Duodenal mucosa (tissue), 2 donors: ENCODE measurements at regions not wholly inside any gene's neighbourhood (a gene's known extent, or its start where the extent isn't known, plus 50 kb on each side); places are given as distances from the start of the nearest gene placed in this dataset.

ENCODE experiments used
- H3K27ac ChIP-seq: one replicate; pipeline ENCODE4 v1.7.0; 2013; ENCODE audit warnings: low read depth, low read length
- H3K27me3 ChIP-seq, 2 donors: one replicate each; pipeline ENCODE4 v1.7.0; 2013; ENCODE audit warnings: low read length in 2 of 2, control low read depth in 1 of 2; ENCODE audit not compliant: insufficient read depth in 2 of 2, control insufficient read depth in 1 of 2
- H3K36me3 ChIP-seq, 2 donors: one replicate each; pipeline ENCODE4 v1.7.0; 2013; ENCODE audit warnings: low read length in 2 of 2, control low read depth in 1 of 2; ENCODE audit not compliant: insufficient read depth in 2 of 2, control insufficient read depth in 1 of 2
- H3K4me1 ChIP-seq, 2 donors: one replicate each; pipeline ENCODE4 v1.7.0; 2013; ENCODE audit warnings: low read length in 2 of 2, control low read depth in 1 of 2; ENCODE audit not compliant: insufficient read depth in 2 of 2, control insufficient read depth in 1 of 2
- H3K4me3 ChIP-seq, 2 donors: one replicate each; pipeline ENCODE4 v1.7.0; 2013; ENCODE audit warnings: low read length in 2 of 2, low read depth in 1 of 2
- H3K9ac ChIP-seq, 2 donors: one replicate each; pipeline ENCODE4 v1.7.0; 2013; ENCODE audit warnings: low read length in 2 of 2, low read depth in 1 of 2
- H3K9me3 ChIP-seq, 2 donors: one replicate each; pipeline ENCODE4 v1.7.0; 2013; ENCODE audit warnings: low read length in 2 of 2, control low read depth in 1 of 2; ENCODE audit not compliant: control insufficient read depth in 1 of 2

DNA sequence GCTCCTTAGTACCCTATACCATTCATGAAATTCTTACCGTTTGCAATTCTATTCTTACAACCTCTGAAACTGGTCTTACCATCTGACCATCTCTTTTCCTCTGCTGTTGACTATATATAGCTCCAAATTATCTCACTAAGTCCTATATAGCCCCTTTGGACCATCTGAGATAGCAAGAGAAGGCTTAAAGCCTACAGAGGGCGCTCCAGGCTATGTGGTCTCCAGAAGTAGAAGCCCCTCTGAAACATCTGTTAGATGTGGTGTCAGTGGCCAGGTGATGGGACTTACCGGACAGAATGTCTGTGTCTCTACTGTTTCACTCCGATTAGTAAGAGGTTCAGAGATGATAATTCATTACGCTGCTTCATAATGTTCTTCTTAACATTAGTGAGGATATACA, 140.7 kb upstream of the BMP2 start:
- H3K27me3 ChIP-seq = no peaks in the 10 kb centered on the region
- H3K4me1 ChIP-seq = no peaks in the 10 kb centered on the region
- H3K36me3 ChIP-seq = no peaks in the 10 kb centered on the region
- H3K4me3 ChIP-seq = no peak overlapping the region
- H3K27ac ChIP-seq = no peak overlapping the region
- H3K9ac ChIP-seq = no peak overlapping the region
- no peaks in the 10 kb centered on the region for H3K9me3 ChIP-seq

DNA sequence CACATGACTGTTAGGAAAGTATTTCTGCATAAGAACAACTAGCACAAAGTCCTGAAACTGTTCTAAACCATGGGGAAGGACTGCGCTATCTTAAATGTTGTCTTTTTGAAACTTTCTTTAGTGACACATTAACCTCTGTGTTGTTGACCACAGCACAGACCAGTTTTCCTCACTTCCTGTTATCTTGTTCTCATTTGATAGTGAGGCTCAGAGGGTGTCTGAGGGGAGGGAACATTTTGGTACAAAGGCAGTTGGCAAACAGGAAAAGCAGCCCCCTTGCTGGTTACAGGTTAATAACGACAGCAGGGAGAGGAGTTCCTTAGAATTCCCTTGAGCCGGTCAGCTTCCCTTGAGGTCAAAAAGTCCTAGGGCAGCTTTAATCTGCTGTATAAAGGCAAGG, 143.5 kb upstream of the BMP2 start:
- Histone ChIP-seq H3K9me3 (no peaks in the 10 kb centered on the region), H3K9ac (no peak overlapping the region), H3K36me3 (no peaks in the 10 kb centered on the region), H3K27ac (no peak overlapping the region), H3K27me3 (no peaks in the 10 kb centered on the region), H3K4me1 (no peaks in the 10 kb centered on the region), H3K4me3 (no peak overlapping the region)

DNA sequence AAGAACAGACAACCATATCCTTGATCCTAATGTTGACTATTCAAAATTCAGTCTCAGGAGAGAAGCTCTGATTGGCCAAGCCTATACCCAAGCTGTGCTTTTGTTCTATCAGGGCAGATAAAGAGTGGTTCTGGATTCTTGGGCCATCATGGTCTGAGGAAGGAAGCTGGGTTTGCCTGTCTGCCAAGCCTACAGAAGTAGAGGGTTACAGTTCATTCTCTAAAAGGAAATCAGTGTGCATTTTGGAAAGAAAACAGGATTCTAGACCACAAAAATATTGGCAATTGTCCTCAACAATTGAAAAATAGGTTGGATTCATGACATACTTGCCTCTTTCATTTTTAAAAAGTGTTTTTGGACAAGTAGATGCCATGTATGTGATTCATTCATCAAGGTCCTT, 145.4 kb upstream of the BMP2 start:
- Histone ChIP-seq H3K9ac (no peak overlapping the region), H3K36me3 (no peaks in the 10 kb centered on the region), H3K4me3 (no peak overlapping the region), H3K27ac (no peak overlapping the region), H3K27me3 (no peaks in the 10 kb centered on the region), H3K9me3 (no peaks in the 10 kb centered on the region), H3K4me1 (no peaks in the 10 kb centered on the region)

DNA sequence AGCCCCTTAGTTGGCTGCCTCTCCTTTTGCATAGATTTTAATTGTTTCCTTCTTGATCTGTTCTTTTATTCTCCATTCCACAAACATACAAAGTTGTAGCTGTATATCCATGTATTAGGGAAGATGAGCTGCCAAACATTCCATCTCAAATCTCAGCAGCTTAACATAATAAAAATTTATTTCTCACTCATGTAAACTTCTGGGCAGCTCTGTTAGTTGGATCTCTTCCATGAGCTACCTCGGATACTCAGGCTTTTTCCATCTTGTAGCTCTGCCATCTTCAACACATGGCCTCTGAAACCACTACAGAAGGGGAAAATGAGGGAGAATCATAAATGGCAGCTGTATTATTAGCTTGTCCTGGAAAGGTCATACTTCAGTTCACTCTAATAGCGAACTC, 149.4 kb upstream of the BMP2 start:
- Histone ChIP-seq H3K36me3 (no peaks in the 10 kb centered on the region), H3K4me1 (no peaks in the 10 kb centered on the region), H3K27ac (no peak overlapping the region), H3K4me3 (no peak overlapping the region), H3K27me3 (no peaks in the 10 kb centered on the region), H3K9ac (no peak overlapping the region), H3K9me3 (no peaks in the 10 kb centered on the region)

DNA sequence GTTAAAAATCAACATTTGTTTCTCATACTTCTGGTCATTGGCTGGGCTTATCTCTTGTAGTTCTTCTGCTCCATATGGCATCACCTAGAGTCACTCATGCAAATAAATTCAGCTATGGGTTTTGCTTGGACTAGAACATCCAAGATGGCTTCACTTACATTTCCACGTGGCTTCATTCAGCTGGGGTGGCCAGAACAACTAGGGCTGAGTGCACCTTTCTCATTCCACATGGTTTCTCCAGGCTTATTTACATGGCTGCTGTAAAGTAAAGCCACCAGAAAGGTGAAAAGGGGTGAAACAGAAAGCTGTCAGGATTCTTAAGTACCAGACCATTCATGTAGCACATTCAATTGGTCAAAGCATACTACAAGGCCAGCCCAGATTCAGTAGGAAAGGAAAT, 151.1 kb upstream of the BMP2 start:
- Histone ChIP-seq H3K27ac (no peak overlapping the region), H3K27me3 (no peaks in the 10 kb centered on the region), H3K4me3 (no peak overlapping the region), H3K4me1 (no peaks in the 10 kb centered on the region), H3K9me3 (no peaks in the 10 kb centered on the region), H3K36me3 (no peaks in the 10 kb centered on the region), H3K9ac (no peak overlapping the region)

DNA sequence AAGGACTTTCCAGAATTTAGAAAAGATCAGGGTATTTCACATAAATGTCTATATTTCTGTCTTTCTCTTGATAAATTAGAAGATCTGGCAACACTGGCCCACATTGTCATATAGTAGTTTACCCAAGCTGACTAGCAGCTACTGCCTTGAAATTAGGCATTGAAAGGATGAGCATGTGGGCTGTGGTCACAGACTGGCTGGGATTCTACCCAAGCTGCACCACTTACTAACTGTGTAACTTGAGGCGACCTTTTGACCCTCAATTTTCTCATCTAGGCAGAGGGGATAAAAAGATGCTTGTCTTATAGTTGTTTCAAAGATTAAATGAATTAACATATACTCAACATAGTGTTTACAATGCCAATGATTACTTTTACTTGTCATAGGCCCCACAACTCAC, 152.7 kb upstream of the BMP2 start:
- no peaks in the 10 kb centered on the region for H3K36me3 ChIP-seq
- no peak overlapping the region for H3K4me3 ChIP-seq
- H3K4me1 ChIP-seq = no peaks in the 10 kb centered on the region
- H3K27ac ChIP-seq = no peak overlapping the region
- H3K27me3 ChIP-seq = no peaks in the 10 kb centered on the region
- H3K9ac ChIP-seq = no peak overlapping the region
- H3K9me3 ChIP-seq = no peaks in the 10 kb centered on the region

DNA sequence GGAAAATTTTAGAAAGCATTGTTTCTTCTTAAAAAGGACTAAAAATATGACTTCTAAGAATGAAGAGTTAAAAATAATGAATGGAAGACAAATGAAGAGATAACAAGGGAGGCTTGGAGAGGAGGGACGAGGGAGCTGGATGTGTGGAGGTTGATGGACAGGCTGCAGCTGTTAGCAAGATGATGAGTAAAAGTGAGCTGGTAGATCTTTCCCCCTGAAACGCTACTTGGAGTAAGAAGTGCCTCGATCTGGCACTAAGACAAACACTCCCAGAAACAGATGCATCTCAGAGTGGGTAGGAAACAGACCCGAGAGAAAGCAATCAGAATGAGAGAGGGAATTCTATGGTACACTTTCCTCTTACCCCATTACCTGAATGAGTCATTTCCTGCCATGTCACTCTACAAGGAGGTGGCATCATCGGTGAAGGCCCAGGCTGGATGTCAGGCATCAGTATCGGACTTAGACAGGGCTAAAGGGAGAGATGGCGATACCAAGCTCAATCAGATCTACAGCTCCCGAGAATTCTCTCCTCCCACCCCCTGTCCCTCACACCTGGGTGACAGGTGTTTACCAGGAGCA, 154.1 kb upstream of the BMP2 start:
- Histone ChIP-seq H3K9ac (no peak overlapping the region), H3K4me1 (no peaks in the 10 kb centered on the region), H3K27me3 (no peaks in the 10 kb centered on the region), H3K27ac (no peak overlapping the region), H3K9me3 (no peaks in the 10 kb centered on the region), H3K4me3 (no peak overlapping the region), H3K36me3 (no peaks in the 10 kb centered on the region)

DNA sequence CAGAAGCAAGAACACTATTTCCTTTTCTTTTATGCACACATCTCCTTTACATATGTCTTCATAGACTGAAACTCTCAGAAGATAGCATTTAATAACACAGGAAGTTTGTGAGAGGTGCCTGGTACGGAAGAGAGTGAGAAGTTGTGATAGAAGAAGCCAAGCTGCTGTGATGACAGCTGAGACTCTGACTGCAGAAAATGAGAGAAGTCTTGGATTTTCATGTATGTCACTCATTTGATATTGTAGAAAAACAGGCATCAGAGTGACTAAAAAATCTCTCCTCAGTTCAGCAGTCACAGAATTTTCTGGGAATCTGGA, 154.9 kb upstream of the BMP2 start:
- Histone ChIP-seq H3K4me1 (no peaks in the 10 kb centered on the region), H3K27ac (no peak overlapping the region), H3K36me3 (no peaks in the 10 kb centered on the region), H3K9ac (no peak overlapping the region), H3K27me3 (no peaks in the 10 kb centered on the region), H3K4me3 (no peak overlapping the region), H3K9me3 (no peaks in the 10 kb centered on the region)

DNA sequence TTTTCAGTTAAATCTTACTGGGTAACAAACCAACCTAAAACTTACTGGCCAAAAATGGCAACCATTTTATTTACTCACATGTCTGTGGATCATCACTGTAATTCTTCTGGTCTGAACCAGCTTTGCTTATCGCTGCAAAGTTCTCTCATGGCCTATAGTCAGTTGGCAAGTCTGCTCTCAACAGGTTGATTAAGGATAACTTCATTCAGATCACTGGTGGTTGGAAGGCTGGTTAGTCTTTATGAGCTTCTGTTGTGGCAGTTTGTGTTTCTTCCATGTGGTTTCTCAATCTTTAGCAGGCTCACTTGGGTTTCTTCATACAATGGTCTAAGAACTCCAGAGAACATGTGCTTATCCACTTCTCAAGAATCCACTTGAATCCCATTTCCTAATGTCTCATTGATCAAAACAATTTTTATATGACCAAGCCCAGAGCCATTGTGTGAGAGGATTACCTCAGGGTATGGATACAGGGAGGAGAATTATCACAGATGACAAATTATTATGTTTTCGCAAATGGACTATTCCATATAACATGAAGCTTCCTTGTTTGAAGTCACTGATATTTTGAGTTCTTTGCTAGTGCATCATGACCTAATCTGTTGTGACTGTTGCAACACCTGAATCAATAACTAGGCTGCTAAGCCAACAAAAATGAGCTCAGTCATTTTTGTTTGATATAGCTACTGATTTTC, 155.4 kb upstream of the BMP2 start:
- Histone ChIP-seq H3K27me3 (no peaks in the 10 kb centered on the region), H3K36me3 (no peaks in the 10 kb centered on the region), H3K9ac (no peak overlapping the region), H3K4me1 (no peaks in the 10 kb centered on the region), H3K27ac (no peak overlapping the region), H3K9me3 (no peaks in the 10 kb centered on the region), H3K4me3 (no peak overlapping the region)

DNA sequence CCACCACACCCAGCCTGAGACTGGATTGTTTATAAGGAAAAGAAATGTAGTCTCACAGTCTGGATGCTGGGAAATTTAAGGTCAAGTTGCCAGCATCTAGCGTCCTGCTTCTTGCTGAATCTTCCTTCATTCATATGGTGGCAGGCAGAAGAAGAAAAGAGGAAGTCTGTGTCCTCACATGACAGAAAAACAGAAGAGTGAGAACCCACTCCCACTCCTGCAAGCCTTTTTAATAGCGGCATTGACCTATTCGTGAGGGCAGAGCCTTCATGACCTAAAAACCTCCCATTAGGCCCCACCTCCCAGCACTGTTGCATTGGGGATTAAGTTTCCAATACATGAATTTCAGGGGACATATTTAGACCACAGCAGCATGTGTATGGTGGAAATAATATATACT, 160.8 kb upstream of the BMP2 start:
- Histone ChIP-seq H3K27me3 (no peaks in the 10 kb centered on the region), H3K4me3 (no peak overlapping the region), H3K36me3 (no peaks in the 10 kb centered on the region), H3K9me3 (no peaks in the 10 kb centered on the region), H3K4me1 (no peaks in the 10 kb centered on the region), H3K9ac (no peak overlapping the region), H3K27ac (no peak overlapping the region)
